ENCODE measurements at regions not wholly inside any gene's neighbourhood (a gene's known extent, or its start where the extent isn't known, plus 50 kb on each side); places are given as distances from the start of the nearest gene placed in this dataset.
A peak's percentile ranks its signal among the peaks of the same experiment; 100 is the strongest.
"Not testable (repeated sequence)": the region's sequence is repeated elsewhere in the genome, so short reads cannot be mapped to it uniquely, and the experiment has no call there.

DNA sequence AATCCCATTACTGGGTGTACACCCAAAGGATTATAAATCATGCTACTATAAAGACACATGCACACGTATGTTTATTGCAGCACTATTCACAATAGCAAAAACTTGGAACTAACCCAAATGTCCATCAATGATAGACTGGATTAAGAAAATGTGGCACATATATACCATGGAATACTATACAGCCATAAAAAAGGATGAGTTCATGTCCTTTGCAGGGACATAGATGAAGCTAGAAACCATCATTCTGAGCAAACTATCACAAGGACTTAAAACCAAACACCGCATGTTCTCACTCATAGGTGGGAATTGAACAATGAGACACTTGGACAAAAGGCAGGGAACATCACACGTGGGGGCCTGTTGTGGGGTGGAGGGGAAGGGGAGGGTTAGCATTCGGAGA lies 76.8 kb upstream of the RREB1 start:
- H3K4me3 ChIP-seq (ENCODE audit: low read length); DNase-seq; H3K27me3 ChIP-seq (ENCODE audit: control insufficient read depth, insufficient read depth, low read length); H3K27ac ChIP-seq (ENCODE audit: low read length); H3K36me3 ChIP-seq (ENCODE audit: control insufficient read depth, insufficient read depth, low read length); H3K9me3 ChIP-seq (replicated peaks; ENCODE audit: control insufficient read depth, low read depth, low read length); H3K4me1 ChIP-seq (ENCODE audit: control insufficient read depth, insufficient read depth, low read length): not testable (repeated sequence)
- WGBS (ENCODE audit: insufficient coverage) = no CpG with 5 or more reads among the region's 4 CpGs

GRCh38 chr6:7033202-7033601 lies 74.6 kb upstream of the RREB1 start:
- WGBS (ENCODE audit: insufficient coverage) = 83% methylated on average over 1 of the region's 5 CpGs
- no peaks in the 10 kb centered on the region for H3K27me3 ChIP-seq (ENCODE audit: control insufficient read depth, insufficient read depth, low read length)
- H3K4me3 ChIP-seq (ENCODE audit: low read length) = no peak overlapping the region
- peaks cover 3% of the 10 kb centered on the region for H3K4me1 ChIP-seq (ENCODE audit: control insufficient read depth, insufficient read depth, low read length)
- H3K27ac ChIP-seq (ENCODE audit: low read length) = no peak overlapping the region
- DNase-seq = peak; percentile 59
- no peaks in the 10 kb centered on the region for H3K36me3 ChIP-seq (ENCODE audit: control insufficient read depth, insufficient read depth, low read length)
- H3K9me3 ChIP-seq (replicated peaks; ENCODE audit: control insufficient read depth, low read depth, low read length) = no peaks in the 10 kb centered on the region

- Histone ChIP-seq H3K27ac (ENCODE audit: low read length) (no peak overlapping the region), H3K27me3 (ENCODE audit: control insufficient read depth, insufficient read depth, low read length) (no peaks in the 10 kb centered on the region), H3K36me3 (ENCODE audit: control insufficient read depth, insufficient read depth, low read length) (no peaks in the 10 kb centered on the region), H3K4me1 (ENCODE audit: control insufficient read depth, insufficient read depth, low read length) (peaks cover 3% of the 10 kb centered on the region), H3K9me3 (replicated peaks; ENCODE audit: control insufficient read depth, low read depth, low read length) (no peaks in the 10 kb centered on the region), H3K4me3 (ENCODE audit: low read length) (no peak overlapping the region)
- DNase-seq = no peak
- WGBS (ENCODE audit: insufficient coverage) = no CpG with 5 or more reads among the region's 1 CpG
Observed at GRCh38 chr6:7034055-7034454, 73.7 kb upstream of the RREB1 start.

DNA sequence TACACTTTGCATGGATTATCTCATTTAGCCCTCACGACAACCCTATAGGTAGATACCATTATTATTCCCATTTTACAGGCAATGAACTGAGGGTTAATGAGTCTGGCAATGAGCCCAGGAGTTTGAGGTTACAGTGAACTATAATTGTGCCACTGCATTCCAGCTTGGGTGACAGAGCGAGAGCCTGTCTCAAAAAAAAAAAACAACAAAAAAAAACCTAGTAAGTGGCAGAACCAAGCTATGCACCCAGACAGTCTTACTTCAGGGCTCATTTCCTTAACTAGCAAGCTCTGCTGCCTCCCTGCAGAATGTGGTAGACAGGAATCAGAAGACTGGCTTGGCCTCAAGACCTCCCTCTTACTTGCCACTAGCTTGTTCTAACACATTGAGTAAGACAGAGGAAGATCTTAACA lies 71.9 kb upstream of the RREB1 start:
- no peaks in the 10 kb centered on the region for H3K36me3 ChIP-seq (ENCODE audit: control insufficient read depth, insufficient read depth, low read length)
- no peak for DNase-seq
- no peaks in the 10 kb centered on the region for H3K27me3 ChIP-seq (ENCODE audit: control insufficient read depth, insufficient read depth, low read length)
- H3K27ac ChIP-seq (ENCODE audit: low read length) = no peak overlapping the region
- H3K9me3 ChIP-seq (replicated peaks; ENCODE audit: control insufficient read depth, low read depth, low read length) = no peaks in the 10 kb centered on the region
- H3K4me1 ChIP-seq (ENCODE audit: control insufficient read depth, insufficient read depth, low read length) = peaks cover 3% of the 10 kb centered on the region
- no peak overlapping the region for H3K4me3 ChIP-seq (ENCODE audit: low read length)
- no CpG with 5 or more reads among the region's 2 CpGs for WGBS (ENCODE audit: insufficient coverage)

GRCh38 chr6:7041511-7042026 lies 66.2 kb upstream of the RREB1 start:
- H3K27ac ChIP-seq (ENCODE audit: low read length) = no peak overlapping the region
- WGBS (ENCODE audit: insufficient coverage) = no CpG with 5 or more reads among the region's 3 CpGs
- H3K9me3 ChIP-seq (replicated peaks; ENCODE audit: control insufficient read depth, low read depth, low read length) = no peaks in the 10 kb centered on the region
- no peak for DNase-seq
- peaks cover 20% of the 10 kb centered on the region for H3K4me1 ChIP-seq (ENCODE audit: control insufficient read depth, insufficient read depth, low read length)
- no peaks in the 10 kb centered on the region for H3K36me3 ChIP-seq (ENCODE audit: control insufficient read depth, insufficient read depth, low read length)
- H3K27me3 ChIP-seq (ENCODE audit: control insufficient read depth, insufficient read depth, low read length) = no peaks in the 10 kb centered on the region
- H3K4me3 ChIP-seq (ENCODE audit: low read length) = no peak overlapping the region

- 32% methylated on average over 7 of the region's 12 CpGs for WGBS (ENCODE audit: insufficient coverage)
- H3K4me1 ChIP-seq (ENCODE audit: control insufficient read depth, insufficient read depth, low read length) = peaks cover 20% of the 10 kb centered on the region
- H3K9me3 ChIP-seq (replicated peaks; ENCODE audit: control insufficient read depth, low read depth, low read length) = no peaks in the 10 kb centered on the region
- no peaks in the 10 kb centered on the region for H3K27me3 ChIP-seq (ENCODE audit: control insufficient read depth, insufficient read depth, low read length)
- no peak overlapping the region for H3K4me3 ChIP-seq (ENCODE audit: low read length)
- H3K27ac ChIP-seq (ENCODE audit: low read length) = peak overlapping the region; percentile 88
- DNase-seq = peak; percentile 52
- H3K36me3 ChIP-seq (ENCODE audit: control insufficient read depth, insufficient read depth, low read length) = no peaks in the 10 kb centered on the region
Observed at GRCh38 chr6:7042056-7042653, 65.6 kb upstream of the RREB1 start.

DNA sequence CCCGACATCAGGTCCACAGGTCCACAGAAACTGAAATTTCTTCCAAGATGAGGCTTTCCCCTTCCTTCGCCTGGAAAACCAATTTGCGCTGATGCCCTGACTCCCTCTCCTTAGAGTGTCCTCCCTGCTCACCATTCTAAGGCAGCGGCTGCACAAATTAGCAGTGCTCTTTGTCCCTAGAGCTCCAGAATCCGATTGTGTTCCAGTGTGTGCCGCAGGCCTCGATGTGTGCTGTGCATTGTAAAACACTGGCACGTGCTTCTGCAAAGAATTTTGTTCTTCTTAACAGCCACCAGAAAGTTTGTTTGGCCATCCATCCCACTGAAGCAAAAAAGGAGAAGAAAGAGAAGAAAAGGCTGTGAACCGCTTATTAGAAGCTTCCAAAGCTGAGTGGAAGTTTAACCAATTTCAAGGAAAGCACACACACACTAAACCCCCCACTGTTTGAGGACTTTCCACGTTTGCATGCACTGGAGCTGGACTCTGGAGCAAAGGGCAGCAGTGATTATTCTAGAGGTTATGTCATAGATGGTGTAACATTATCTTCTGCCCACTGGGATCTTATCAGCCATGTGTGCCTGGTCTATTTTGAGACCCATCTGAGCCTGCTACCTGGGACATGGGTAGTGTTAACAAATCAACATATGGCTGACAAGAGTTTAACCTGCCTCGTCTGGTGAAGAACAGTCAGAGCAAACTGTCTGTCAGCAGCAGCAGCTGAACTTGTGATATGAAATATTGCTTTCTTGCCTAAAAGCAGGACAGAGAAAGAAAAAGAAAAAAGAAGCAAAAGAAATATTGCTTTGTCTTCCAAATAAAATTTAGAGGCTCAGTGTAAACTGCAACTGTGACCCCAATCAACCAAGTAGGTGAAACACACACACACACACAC lies 64.9 kb upstream of the RREB1 start:
- no peak overlapping the region for H3K4me3 ChIP-seq (ENCODE audit: low read length)
- H3K4me1 ChIP-seq (ENCODE audit: control insufficient read depth, insufficient read depth, low read length) = peaks cover 20% of the 10 kb centered on the region
- no peaks in the 10 kb centered on the region for H3K36me3 ChIP-seq (ENCODE audit: control insufficient read depth, insufficient read depth, low read length)
- H3K27me3 ChIP-seq (ENCODE audit: control insufficient read depth, insufficient read depth, low read length) = no peaks in the 10 kb centered on the region
- no peaks in the 10 kb centered on the region for H3K9me3 ChIP-seq (replicated peaks; ENCODE audit: control insufficient read depth, low read depth, low read length)
- WGBS (ENCODE audit: insufficient coverage) = 59% methylated on average over 5 of the region's 11 CpGs
- peak overlapping the region; percentile 88 for H3K27ac ChIP-seq (ENCODE audit: low read length)
- DNase-seq = peak; percentile 58

GRCh38 chr6:7045331-7045730 lies 62.4 kb upstream of the RREB1 start:
- WGBS (ENCODE audit: insufficient coverage) = no CpG with 5 or more reads among the region's 4 CpGs
- H3K27me3 ChIP-seq (ENCODE audit: control insufficient read depth, insufficient read depth, low read length) = no peaks in the 10 kb centered on the region
- peaks cover 20% of the 10 kb centered on the region for H3K4me1 ChIP-seq (ENCODE audit: control insufficient read depth, insufficient read depth, low read length)
- no peak for DNase-seq
- no peaks in the 10 kb centered on the region for H3K36me3 ChIP-seq (ENCODE audit: control insufficient read depth, insufficient read depth, low read length)
- no peaks in the 10 kb centered on the region for H3K9me3 ChIP-seq (replicated peaks; ENCODE audit: control insufficient read depth, low read depth, low read length)
- H3K27ac ChIP-seq (ENCODE audit: low read length) = no peak overlapping the region
- no peak overlapping the region for H3K4me3 ChIP-seq (ENCODE audit: low read length)

- Histone ChIP-seq H3K9me3 (replicated peaks; ENCODE audit: control insufficient read depth, low read depth, low read length) (no peaks in the 10 kb centered on the region), H3K36me3 (ENCODE audit: control insufficient read depth, insufficient read depth, low read length) (no peaks in the 10 kb centered on the region), H3K27me3 (ENCODE audit: control insufficient read depth, insufficient read depth, low read length) (no peaks in the 10 kb centered on the region), H3K4me1 (ENCODE audit: control insufficient read depth, insufficient read depth, low read length) (peaks cover 22% of the 10 kb centered on the region), H3K4me3 (ENCODE audit: low read length) (no peak overlapping the region), H3K27ac (ENCODE audit: low read length) (no peak overlapping the region)
- DNase-seq = no peak
- no CpG with 5 or more reads among the region's 1 CpG for WGBS (ENCODE audit: insufficient coverage)
Observed at GRCh38 chr6:7045746-7046145, 62.0 kb upstream of the RREB1 start.

GRCh38 chr6:7047128-7047527 lies 60.6 kb upstream of the RREB1 start:
- no peaks in the 10 kb centered on the region for H3K9me3 ChIP-seq (replicated peaks; ENCODE audit: control insufficient read depth, low read depth, low read length)
- H3K4me1 ChIP-seq (ENCODE audit: control insufficient read depth, insufficient read depth, low read length) = peaks cover 23% of the 10 kb centered on the region
- no peak overlapping the region for H3K4me3 ChIP-seq (ENCODE audit: low read length)
- WGBS (ENCODE audit: insufficient coverage) = no CpG with 5 or more reads among the region's 1 CpG
- H3K27me3 ChIP-seq (ENCODE audit: control insufficient read depth, insufficient read depth, low read length) = no peaks in the 10 kb centered on the region
- H3K27ac ChIP-seq (ENCODE audit: low read length) = no peak overlapping the region
- no peak for DNase-seq
- H3K36me3 ChIP-seq (ENCODE audit: control insufficient read depth, insufficient read depth, low read length) = no peaks in the 10 kb centered on the region

All from muscle of leg (tissue), 3 donors.